HG03565 (cell line): ENCODE measurements at regions not wholly inside any gene's neighbourhood (a gene's known extent, or its start where the extent isn't known, plus 50 kb on each side); places are given as distances from the start of the nearest gene placed in this dataset.

Experiments
- ATAC-seq: cut with Tn5 transposase; IDR thresholded peaks from one replicate; pipeline ENCODE4 v1.9.1; 2021; ENCODE audit warnings: mild to moderate bottlenecking, moderate library complexity; ENCODE audit not compliant: unreplicated experiment

GRCh38 chr5:67400752-67401151, 204.2 kb upstream of the CD180 start:
- no peak for ATAC-seq

DNA sequence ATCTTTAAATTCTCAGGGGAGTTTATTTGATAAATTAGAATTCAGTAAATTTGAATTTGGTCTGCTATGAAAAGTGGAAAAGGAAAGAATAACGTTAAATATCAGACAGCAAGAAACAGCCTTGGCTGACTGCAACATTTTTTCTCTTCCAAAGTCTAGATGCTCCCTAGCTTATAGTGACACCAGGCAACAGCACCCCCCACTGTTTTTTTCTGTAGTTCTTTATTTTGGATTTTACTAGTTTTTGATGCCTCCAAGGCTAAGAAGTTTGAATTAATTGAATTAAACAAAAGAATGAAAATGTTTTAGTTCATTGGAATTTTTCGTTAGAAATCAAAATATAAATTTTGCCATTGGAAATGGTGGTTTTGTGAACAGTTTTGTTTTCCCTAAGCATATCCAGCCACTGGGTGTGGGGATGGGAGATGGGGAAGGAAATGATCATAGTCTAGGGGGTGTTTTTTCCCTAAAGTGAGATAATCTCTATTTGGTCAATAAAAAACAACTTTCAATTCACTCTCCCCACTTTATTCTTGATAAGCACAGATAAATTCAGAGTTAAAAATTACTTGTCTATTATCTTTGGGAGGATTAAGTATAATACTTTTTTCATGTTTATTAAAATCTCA, 199.3 kb upstream of the CD180 start:
- ATAC-seq = no peak

GRCh38 chr5:67393211-67393610, 196.6 kb upstream of the CD180 start:
- no peak for ATAC-seq

DNA sequence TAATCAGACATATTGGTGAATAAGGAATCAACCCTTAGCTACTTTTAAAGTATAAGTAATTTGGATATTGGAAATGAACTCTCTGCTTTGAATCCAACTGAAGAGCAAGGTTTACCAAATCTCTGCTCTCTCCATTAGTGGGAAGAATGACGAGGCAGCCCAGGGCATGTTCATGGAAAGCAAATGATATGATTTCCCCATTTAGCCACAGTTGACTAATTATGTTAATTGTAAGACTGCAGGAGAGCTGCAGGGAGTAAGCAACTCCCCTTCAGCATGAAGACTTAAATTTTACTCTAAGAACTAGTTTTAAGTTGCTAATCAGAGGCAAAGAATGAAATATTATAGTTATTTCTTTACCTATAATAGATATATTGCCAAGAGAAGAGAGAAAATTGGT, 194.3 kb upstream of the CD180 start:
- no peak for ATAC-seq

- no peak for ATAC-seq
These were observed 186.9 kb upstream of the CD180 start for GRCh38 chr5:67383451-67383850.

DNA sequence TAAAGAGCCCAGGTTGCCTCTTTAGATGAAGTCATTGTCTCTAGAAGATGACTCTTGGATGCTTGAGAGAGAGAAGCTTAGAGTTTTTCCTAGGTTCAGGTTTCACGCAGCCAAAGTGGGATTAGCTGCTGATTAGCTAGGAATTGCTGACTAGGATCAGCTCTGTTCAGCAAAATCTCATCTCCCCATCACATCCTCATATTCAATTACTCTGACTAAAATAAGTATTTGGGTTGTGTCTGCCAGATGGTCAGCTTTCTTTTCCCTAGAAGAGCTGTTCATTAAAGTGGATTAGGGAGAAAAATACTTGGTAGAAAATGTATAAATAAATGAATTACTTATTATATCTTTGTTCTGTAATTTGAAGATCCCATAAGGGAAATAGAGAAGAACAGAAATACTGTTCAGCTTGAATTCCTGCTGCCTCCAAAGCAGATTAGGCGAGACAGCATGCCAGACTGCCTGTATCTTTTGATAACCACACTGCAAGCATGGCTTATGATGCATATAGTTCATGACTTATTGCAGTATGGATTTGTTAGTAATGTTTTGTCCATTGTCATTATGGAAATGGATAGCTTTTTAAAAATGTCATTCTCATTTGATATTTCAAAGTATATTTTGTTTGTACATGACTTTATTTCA, 184.8 kb upstream of the CD180 start:
- no peak for ATAC-seq

GRCh38 chr5:67380431-67380830, 183.8 kb upstream of the CD180 start:
- no peak for ATAC-seq

DNA sequence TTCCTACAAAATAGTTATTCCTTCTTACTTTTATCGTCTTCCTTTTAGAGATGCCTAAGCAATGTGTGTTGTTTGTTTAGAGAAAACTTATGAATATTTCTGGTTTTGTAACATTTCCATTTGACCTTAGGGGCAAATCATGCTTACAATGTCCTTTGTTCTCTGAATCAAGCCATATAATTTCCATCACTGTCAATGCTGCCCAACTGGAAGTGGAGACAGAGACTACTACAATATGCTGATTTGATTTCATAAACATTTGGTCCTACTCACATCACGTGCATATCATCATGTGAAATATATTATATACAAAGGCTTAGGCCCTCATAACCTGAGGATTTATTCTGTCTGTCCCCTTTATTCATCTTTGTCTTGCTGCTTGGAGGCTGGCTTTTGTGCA, 183.2 kb upstream of the CD180 start:
- ATAC-seq = no peak

DNA sequence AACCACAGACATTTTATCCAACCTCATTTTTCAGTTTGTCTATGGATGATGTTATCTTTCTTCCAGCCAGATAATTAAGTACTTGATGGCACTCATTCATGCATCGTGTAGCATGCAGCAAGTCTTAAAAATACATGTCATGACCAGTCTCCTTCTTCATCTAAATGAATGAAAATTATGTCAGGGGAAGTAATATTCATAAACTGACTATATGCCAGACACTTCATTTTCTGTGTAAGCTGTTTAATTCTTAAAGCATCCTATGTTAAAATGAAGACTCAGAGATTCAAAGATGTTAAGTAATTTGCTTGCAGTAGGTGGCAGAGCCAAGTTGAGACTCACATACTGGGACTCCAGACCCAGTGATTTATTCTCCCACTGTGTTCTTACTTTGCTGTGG, 181.7 kb upstream of the CD180 start:
- ATAC-seq = no peak

DNA sequence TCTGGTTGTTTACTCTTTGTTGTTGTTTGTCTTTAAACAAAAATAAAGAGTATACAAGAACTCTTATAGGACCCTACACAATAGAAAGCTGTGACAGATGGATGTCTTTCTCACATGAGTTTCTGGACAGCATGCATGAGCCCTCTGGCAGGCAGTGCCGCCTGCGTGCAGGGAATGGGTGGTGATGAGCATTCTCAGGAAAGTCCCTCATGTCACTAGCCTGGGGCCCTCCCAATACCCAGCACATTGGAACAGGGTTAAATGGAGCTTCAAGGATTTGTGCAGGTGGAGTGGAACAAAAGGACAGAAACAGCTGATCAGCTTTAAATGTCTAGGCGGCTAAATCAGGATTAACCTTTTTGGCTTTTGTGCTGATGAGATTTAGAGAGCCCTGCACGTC, 181.0 kb upstream of the CD180 start:
- no peak for ATAC-seq

- no peak for ATAC-seq
These were observed 179.0 kb upstream of the CD180 start for GRCh38 chr5:67375606-67376005.

GRCh38 chr5:67374378-67374777, 177.8 kb upstream of the CD180 start:
- no peak for ATAC-seq

- ATAC-seq = no peak
These were observed 176.9 kb upstream of the CD180 start for GRCh38 chr5:67373518-67373917.

DNA sequence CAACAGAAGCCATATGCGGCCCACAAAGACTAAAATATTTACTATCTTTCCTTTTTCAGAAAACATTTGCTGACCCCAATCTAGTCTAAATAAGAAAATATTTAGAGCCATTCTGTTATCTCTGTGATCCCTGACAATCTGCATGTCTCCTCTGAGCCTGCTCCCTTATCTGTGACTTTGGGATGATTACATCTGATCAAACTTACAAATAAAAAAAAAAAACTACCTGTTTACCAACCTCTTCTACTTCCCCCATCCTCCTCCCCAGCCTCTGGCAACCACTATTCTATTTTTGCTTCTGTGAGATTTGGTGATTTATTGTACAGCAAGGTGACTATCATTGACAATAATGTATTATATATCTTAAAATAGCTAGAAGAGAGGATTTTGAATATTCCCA, 176.3 kb upstream of the CD180 start:
- ATAC-seq = no peak

GRCh38 chr5:67371924-67372323, 175.3 kb upstream of the CD180 start:
- ATAC-seq = no peak

- no peak for ATAC-seq
These were observed 170.2 kb upstream of the CD180 start for GRCh38 chr5:67366691-67367395.

DNA sequence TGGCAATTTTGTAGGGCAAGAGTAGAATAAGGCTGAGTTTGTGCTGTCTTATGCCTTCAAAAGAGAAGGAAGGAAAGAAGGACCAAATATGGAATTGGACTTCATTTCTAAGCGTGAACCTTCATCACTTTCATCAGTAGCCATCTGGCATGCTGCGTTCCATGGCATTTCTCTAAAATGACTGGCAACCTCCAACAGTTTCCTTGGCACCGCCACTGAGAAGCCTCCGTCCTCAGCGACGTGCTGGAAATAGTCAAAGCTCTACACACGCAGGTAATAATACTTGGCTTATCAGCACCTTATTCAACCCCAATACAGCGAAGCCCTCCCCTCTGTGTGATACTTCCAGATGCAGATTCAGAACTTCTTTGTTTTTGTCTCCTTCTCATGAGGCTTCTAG, 169.7 kb upstream of the CD180 start:
- ATAC-seq = no peak

DNA sequence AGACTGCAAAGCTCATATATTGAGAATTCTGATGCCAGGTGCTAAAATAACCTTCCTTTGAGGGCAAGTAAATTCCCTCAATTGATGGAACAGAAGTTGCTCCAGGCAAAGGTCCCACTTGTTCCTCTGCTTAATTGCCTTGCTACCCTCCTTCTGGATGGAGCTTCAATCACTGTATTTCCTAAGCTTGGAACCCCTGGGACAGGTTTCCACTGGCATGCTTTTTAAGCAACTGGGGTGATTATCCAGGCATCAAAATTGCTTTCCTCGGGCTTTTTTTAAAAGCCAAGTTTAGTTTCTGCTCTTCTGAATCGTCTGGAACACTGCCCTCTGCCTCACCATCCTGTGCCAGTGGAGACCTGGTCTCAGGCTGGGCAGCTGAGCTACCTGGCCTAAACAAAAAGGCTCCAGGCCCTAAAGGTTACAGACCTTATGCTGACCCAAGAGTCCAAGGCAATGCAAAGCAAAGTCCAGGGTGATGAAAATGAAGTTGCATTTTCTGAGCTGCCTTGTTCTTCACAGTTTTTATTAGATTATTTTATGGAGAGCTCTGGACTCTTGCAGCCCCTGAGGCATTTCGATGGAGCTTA, 167.9 kb upstream of the CD180 start:
- ATAC-seq = no peak

- ATAC-seq = no peak
These were observed 167.4 kb upstream of the CD180 start for GRCh38 chr5:67363963-67364362.

DNA sequence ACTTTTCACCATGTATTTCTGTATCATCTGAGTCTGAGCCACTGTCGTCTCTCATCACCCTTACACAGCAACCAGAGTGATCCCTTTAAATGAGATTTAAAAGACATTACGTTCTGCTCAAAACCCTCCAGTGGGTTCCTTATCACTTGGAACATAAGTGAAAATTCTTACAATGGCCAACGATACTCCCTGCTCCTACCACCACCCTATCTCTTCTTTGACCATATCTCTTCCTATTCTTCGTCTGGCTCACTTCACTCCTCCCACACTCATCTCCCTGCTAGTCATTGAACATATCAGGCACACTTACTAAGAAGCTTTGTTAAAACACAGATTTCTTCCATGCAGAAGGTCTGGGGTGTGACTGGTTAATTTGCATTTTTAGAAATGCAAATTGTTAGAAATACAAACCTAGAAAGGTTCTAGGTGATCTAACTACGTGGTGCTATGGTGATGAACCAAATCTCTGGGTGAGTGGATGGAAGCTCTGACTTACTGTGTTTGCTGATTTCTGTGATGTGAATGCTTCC, 166.6 kb upstream of the CD180 start:
- no peak for ATAC-seq

DNA sequence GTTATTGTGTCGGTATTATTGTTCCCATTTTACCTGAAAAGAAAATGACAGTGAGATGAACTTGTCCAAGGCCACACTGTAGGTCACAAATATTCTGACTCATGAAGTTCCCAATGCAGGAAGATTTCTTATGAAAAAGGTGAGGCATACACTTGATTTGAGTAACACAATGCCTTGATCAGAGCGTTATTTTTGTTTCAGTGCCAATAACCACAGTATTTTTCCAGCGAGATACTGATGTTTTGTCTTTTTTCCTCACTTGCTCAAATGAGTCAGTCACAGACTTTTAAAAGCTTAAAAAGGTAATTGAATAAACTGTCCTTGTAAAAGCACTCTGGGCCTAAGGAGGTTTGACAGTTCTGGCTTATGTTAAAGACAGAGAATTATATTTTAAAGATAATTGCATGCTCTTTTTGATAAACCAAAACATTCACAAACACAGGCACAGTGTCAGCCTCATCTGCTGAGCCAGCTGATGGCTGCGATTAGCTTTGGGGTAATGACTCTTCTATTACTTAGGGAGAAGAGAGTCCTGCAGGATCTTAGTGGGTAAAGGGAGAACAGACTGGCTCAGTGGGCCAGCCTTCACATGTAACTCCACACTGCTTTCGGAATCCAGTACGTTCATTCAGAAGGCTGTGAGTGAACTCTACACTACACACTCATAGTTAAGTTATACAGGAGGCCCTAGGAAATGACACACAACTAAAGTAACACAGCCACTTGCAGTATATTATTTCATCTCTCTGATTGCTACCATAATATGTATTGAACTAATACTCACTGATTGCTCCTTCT, 165.5 kb upstream of the CD180 start:
- ATAC-seq = no peak
